ENCODE measurements at regions not wholly inside any gene's neighbourhood (a gene's known extent, or its start where the extent isn't known, plus 50 kb on each side); places are given as distances from the start of the nearest gene placed in this dataset.

DNA sequence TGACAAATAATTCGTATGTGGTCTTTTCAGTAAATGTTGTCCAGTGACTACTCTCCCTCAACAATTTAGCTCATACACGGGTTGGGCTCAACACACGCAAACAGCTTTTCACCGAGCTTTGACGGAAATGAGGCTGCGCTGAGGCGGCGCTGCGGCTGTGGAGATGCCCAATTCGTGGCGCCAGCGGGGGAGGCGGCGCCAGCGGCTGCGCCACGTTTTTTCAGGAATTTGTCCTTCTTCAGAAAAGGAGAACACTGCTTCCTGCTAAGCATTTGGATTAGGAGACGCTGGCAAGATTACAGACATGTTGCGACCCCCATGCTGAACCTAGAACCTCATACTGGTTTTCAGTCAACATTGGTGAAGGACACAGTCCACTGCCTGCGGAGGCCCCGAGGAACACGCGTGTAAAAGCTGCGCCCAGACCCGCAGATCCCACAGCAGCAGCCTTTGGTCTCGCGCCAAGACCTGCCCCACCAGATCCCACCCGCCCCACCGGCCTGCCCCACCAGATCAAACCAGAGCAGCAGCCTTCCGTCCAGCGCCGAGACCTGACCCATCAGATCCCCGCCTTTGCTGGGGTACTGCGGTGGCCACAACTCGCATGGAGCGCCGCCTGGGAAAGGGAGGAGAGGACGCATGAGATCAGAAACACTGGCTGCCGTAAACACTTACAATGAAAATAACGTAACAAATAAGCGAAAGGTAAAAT, 173.8 kb downstream of the TMEM18 start:
- Histone ChIP-seq H3K9me3 (no peaks in the 10 kb centered on the region), H3K4me1 (ENCODE audit: control insufficient read depth in 1 of 2, insufficient read depth in 2 of 2, low read depth in 1 of 2, low read length in 1 of 2) (peaks cover 0 to 6% of the 10 kb centered on the region in 2 experiments; a peak in 1 of 4 replicates), H3K27ac (ENCODE audit: low read depth in 2 of 2, low read length in 1 of 2) (no peak overlapping the region), H4K20me1 (ENCODE audit: insufficient read depth) (no peaks in the 10 kb centered on the region), H3K27me3 (ENCODE audit: insufficient read depth) (no peaks in the 10 kb centered on the region), H3K9ac (no peak overlapping the region), H2AFZ (ENCODE audit: low read depth) (no peak overlapping the region), H3K4me2 (no peak overlapping the region), H3K36me3 (replicated peaks in 1 of 2; ENCODE audit: control insufficient read depth in 1 of 2, insufficient read depth in 2 of 2, low read length in 1 of 2) (no peaks in the 10 kb centered on the region), H3F3A (replicated peaks; ENCODE audit: insufficient read depth) (no peaks in the 10 kb centered on the region), H3K79me2 (ENCODE audit: insufficient read depth) (no peaks in the 10 kb centered on the region), H3K9me2 (no peaks in the 10 kb centered on the region), H3K4me3 (ENCODE audit: low read depth in 2 of 2, low read length in 1 of 2) (no peak overlapping the region)
- TF ChIP-seq EZH2phosphoT487 (IDR thresholded peaks at IDR 0.05; ENCODE audit: borderline replicate concordance, low read depth), result no peak
- TF ChIP-seq EP300 (IDR thresholded peaks at IDR 0.05; ENCODE audit: borderline replicate concordance in 1 of 2, low read depth in 1 of 2, low read length in 1 of 2), result no peak
- TF ChIP-seq GATA2 (CRISPR knock-in tag; IDR thresholded peaks at IDR 0.05), result no peak
- TF ChIP-seq CHD2 (IDR thresholded peaks at IDR 0.05; ENCODE audit: low read length, partially characterized antibody), result no peak
- TF ChIP-seq TEAD4 (IDR thresholded peaks at IDR 0.05; ENCODE audit: borderline replicate concordance, insufficient read depth), result no peak
- no peak for TF ChIP-seq RCOR1 (IDR thresholded peaks at IDR 0.05; ENCODE audit: low read length)
- TF ChIP-seq, protein P1, sequence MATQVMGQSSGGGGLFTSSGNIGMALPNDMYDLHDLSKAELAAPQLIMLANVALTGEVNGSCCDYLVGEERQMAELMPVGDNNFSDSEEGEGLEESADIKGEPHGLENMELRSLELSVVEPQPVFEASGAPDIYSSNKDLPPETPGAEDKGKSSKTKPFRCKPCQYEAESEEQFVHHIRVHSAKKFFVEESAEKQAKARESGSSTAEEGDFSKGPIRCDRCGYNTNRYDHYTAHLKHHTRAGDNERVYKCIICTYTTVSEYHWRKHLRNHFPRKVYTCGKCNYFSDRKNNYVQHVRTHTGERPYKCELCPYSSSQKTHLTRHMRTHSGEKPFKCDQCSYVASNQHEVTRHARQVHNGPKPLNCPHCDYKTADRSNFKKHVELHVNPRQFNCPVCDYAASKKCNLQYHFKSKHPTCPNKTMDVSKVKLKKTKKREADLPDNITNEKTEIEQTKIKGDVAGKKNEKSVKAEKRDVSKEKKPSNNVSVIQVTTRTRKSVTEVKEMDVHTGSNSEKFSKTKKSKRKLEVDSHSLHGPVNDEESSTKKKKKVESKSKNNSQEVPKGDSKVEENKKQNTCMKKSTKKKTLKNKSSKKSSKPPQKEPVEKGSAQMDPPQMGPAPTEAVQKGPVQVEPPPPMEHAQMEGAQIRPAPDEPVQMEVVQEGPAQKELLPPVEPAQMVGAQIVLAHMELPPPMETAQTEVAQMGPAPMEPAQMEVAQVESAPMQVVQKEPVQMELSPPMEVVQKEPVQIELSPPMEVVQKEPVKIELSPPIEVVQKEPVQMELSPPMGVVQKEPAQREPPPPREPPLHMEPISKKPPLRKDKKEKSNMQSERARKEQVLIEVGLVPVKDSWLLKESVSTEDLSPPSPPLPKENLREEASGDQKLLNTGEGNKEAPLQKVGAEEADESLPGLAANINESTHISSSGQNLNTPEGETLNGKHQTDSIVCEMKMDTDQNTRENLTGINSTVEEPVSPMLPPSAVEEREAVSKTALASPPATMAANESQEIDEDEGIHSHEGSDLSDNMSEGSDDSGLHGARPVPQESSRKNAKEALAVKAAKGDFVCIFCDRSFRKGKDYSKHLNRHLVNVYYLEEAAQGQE (IDR thresholded peaks at IDR 0.05; ENCODE audit: low read depth, low read length), result no peak
- TF ChIP-seq FOXM1 (IDR thresholded peaks at IDR 0.05; ENCODE audit: low read depth), result no peak
- no peak for TF ChIP-seq GABPA (IDR thresholded peaks at IDR 0.05; ENCODE audit: low read depth)
- TF ChIP-seq, protein P2, sequence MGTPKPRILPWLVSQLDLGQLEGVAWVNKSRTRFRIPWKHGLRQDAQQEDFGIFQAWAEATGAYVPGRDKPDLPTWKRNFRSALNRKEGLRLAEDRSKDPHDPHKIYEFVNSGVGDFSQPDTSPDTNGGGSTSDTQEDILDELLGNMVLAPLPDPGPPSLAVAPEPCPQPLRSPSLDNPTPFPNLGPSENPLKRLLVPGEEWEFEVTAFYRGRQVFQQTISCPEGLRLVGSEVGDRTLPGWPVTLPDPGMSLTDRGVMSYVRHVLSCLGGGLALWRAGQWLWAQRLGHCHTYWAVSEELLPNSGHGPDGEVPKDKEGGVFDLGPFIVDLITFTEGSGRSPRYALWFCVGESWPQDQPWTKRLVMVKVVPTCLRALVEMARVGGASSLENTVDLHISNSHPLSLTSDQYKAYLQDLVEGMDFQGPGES (IDR thresholded peaks at IDR 0.05; ENCODE audit: low read depth, low read length), result no peak
- TF ChIP-seq MXI1 (IDR thresholded peaks at IDR 0.05; ENCODE audit: low read depth, low read length), result no peak
- no peak for TF ChIP-seq SIN3A (IDR thresholded peaks at IDR 0.05; ENCODE audit: borderline replicate concordance, low read depth, low read length)
- no peak for TF ChIP-seq TAF1 (IDR thresholded peaks at IDR 0.05; ENCODE audit: borderline replicate concordance, low read depth, low read length)
- TF ChIP-seq YY1 (IDR thresholded peaks at IDR 0.05; ENCODE audit: low read depth), result no peak
- 73% methylated on average over 41 of the region's 41 CpGs for WGBS (ENCODE audit: low lambda C conversion rate)
- POLR2A ChIA-PET, result no interaction called here
- no peak for DNase-seq
- CTCF ChIA-PET, result interaction anchor here (0.5 to 0.9 kb wide), 2 partner anchors 134 to 809 kb away, joined by 3 read pairs; no protein-coding TSS in a partner anchor
